ENCODE measurements at regions not wholly inside any gene's neighbourhood (a gene's known extent, or its start where the extent isn't known, plus 50 kb on each side); places are given as distances from the start of the nearest gene placed in this dataset.
"Not testable (repeated sequence)": the region's sequence is repeated elsewhere in the genome, so short reads cannot be mapped to it uniquely, and the experiment has no call there.

GRCh38 chr11:37171451-37171850 is 573.4 kb upstream of the RAG2 start:
- no peak for DNase-seq (ENCODE audit: low spot score)

DNA sequence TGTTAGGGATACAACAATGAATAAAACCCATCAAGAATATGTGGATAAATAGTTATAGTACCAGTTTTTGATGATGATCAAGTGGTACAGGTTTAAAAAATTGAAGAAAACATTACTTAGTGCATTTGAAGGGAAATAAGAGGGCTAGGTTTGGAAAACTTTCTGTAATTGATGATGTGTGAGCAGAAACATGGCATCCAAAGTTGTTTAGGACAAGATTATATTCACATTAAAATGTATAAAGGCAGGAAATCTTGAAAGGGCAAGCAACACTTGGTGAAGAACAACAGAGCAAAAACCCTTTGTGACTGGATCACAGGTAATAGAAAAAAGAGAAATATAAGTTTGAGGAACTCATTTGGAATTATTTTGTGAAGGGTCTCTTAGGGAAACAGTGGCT is 572.3 kb upstream of the RAG2 start:
- no peak for DNase-seq (ENCODE audit: low spot score)

GRCh38 chr11:37145434-37145833 is 547.4 kb upstream of the RAG2 start:
- not testable (repeated sequence) for DNase-seq (ENCODE audit: low spot score)

DNA sequence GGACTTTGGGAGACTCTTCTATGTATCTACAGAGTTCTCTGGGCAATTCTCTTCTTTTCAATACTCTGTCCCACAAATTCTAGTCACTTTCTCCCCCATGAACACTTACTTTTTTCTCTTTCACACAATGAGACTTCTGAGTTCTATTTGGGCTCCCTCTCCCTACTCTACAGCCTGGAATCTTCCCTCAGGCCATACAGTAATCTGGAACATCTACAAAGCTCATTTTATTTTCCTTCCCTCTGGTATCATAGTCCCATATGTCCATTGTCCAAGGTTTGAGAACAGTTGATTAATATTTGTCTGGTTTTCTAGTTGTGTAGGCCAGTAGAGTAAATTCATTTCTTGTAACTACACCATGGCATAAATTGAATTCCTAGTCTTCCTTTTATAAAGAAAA is 544.6 kb upstream of the RAG2 start:
- DNase-seq (ENCODE audit: low spot score), result no peak

GRCh38 chr11:37141707-37142106 is 543.7 kb upstream of the RAG2 start:
- no peak for DNase-seq (ENCODE audit: low spot score)

DNA sequence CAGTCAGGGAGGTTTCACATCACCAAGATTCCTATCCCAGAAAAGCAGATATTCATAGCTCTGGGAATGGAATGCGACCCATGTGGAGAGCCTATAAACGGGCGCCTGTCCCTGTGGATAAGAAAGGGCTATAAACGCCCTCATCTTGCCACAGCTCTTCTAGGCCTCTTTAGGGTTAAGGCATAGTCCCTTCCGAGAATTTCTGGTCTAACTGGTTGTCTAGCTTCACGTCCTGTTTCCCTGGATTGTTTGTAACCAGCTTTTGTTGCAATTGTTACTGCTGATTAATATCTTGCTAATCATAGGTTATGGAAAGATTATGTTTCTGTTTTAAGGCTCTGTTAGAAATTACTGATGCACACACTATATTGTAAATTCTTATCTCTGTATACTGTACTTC is 537.6 kb upstream of the RAG2 start:
- not testable (repeated sequence) for DNase-seq (ENCODE audit: low spot score)

DNA sequence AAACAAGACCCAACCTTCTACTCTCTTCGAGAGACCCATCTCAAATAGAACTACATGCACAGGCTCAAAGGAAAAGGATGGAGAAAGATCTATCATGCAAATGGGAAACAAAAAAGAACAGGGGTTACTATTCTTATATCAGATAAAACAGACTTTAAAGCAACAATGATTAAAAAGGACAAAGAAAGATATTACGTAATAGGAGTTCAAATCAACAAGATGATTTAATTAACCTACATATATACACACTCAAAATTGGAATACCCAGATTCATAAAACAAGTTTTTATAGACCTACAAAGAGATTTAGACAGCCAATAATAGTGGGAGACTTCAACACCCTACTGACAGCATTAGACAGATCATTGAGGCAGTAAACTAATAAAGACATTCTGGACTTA is 536.6 kb upstream of the RAG2 start:
- no peak for DNase-seq (ENCODE audit: low spot score)

GRCh38 chr11:37124384-37124783 is 526.3 kb upstream of the RAG2 start:
- no peak for DNase-seq (ENCODE audit: low spot score)

GRCh38 chr11:37115963-37116362 is 517.9 kb upstream of the RAG2 start:
- no peak for DNase-seq (ENCODE audit: low spot score)

GRCh38 chr11:37110385-37110784 is 512.3 kb upstream of the RAG2 start:
- no peak for DNase-seq (ENCODE audit: low spot score)

DNA sequence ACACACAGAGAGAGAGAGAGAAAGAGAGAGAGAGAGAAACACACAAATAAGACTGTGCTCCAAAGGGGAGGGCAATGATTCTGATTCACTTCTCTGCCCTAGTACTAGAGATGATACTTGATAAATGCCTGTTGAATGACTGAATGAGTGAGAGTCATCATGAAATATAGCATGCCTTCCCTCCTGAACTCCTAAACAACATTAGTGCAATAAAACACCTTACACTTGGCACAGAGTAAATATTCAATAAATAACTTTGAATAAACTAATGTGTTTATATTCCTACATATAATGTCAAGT is 511.2 kb upstream of the RAG2 start:
- no peak for DNase-seq (ENCODE audit: low spot score)

- no peak for DNase-seq (ENCODE audit: low spot score)
Observed at GRCh38 chr11:37108436-37109285, 510.6 kb upstream of the RAG2 start.

GRCh38 chr11:37107831-37108230 is 509.8 kb upstream of the RAG2 start:
- DNase-seq (ENCODE audit: low spot score), result no peak

DNA sequence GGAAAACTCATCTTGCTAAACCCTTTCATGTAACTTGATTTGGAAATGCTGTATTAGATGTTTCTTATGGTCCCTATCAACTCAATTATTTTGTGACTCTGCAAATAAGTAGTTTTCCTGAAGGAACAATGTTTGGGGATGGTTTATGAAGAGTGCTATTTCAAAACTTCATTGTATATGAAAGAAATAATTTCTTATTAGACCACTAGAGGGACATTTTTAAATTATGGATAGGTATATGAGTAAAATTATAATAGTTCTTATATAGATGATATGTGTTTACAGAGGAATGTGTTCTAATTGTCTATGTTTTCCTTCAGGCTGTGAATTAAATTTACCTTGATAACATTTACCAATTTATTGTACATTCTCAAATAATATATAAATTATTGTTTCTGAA is 509.4 kb upstream of the RAG2 start:
- DNase-seq (ENCODE audit: low spot score), result no peak

DNA sequence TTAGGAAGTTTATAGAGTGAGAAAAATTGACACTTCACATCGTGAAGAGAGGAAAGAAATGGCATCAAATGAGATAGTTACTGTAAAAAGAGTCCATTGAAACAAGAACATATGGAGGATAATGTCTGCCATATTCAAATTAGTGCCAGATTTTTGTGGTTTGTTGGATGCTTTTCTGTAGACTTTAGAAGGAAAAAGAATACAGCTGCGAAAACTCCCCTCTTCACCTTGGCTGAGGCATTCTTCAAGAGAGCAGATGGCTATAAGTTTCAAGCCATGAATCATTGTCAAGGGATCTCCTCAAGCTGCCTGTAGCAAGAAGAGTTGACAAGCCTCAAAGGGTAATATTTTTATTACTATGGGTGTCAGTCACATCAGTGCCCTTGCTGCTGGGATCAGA is 507.4 kb upstream of the RAG2 start:
- no peak for DNase-seq (ENCODE audit: low spot score)

DNA sequence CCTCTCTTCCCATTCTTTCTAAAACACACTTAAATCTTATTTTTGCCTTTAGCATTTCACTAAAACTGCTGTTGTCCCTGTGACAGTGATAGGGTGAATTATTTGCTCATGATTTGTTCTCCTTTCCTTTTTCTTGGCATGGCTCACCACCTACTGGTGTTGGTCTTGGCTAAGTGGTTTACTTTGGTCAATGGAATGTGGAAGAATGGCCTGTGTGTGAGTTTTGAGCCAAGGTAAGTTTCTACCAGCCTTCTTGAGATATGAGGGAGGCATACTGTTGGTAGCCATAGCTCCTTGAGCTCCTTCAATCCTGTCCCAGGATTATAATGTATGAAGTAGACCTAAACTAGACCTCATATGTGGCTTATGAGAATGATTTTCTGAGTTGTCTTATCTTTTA is 506.3 kb upstream of the RAG2 start:
- no peak for DNase-seq (ENCODE audit: low spot score)

DNA sequence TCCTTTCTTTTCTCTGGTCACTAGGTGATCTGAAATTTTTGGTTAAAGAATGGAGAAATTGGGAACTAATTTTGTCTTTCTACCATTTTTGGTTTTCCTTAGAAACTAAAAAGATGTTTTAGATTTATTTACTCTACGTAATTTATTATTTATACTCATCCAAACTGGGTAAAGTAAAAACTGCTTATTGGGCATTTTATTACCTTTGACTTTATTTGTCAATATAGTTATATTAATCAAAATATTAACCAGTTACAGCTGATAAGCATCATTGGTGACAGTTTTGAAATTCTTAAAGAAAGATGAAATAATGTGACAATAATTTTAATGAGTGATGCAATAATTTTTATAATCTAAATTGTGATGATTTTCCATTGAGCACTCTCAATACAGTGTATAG is 502.0 kb upstream of the RAG2 start:
- no peak for DNase-seq (ENCODE audit: low spot score)

DNA sequence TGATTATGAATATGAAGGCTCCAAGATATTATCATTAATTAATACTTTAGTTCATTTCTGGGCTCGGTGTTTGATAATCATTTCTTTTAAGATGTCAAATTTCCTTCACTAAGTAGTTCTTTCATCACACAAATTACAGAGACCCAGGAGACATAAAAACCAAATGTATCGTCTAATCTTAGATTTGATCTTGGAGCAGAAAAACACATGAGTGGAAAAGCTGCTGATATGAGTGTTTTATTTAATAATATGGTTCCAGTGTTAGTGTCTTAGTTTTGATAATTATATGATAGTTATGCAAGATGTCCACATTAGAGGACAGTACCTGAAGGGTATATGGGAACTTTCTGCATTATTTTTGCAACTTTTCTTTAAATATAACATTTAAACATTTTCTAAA is 494.5 kb upstream of the RAG2 start:
- no peak for DNase-seq (ENCODE audit: low spot score)

DNA sequence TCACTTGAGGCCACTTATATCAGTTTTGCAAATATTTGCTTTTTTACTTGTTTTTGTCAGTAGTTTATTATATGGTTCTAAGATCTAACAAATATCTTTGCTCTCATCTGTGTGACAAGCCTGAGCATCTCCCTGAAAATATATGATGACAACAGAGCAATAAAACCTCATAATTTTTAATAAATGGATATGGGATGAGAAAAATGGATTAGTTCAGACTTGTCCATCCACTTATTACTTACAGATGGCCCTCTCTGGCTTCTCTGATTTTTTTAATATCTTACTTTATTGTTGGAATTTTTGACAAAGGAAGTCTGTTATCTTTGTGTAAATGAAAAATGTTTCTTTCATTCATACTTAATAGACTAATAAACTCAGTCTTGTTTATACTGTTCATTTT is 491.4 kb upstream of the RAG2 start:
- DNase-seq (ENCODE audit: low spot score), result no peak

GRCh38 chr11:37088573-37088910 is 490.5 kb upstream of the RAG2 start:
- no peak for DNase-seq (ENCODE audit: low spot score)

DNA sequence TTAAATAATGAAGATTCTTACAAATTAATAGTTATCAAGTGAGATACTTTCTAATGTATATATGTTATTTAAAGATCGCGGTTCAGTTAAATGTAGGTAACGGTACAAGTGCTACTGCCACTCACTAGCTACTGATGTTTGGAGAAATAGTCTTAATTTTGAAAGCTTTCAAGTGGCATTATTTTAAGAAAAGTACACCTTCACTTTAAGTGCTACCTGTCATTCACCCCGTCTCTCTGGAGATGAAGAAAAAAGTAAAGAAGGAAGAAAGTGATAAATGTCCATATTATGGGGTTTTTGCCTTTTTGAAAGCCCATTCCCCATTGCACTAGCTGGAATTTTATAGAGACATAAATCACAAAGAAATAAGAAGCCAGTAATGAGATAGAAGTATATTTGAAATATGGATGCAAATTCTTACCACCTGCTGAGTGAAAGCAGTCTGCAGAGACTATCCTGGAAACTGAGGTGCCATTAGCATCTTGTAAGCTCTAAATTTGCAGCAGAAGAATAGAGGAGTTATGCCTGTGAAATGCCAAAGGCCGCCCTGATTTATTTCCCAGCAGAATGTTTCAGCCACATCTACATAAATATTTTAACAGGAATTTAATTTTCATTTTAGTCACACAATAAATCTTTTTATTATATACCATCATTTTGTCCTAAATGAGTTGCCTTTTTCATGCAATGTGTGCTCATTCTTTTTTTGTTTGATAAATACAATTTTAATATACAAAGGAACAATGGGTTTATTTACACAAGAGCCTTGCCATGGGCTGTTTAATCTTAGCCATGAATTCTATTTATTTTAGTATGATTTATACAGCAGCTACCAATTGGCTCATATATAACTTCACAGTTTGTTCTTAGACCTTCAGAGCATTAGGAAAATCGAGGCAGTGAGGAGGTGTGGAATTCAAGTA is 489.9 kb upstream of the RAG2 start:
- DNase-seq (ENCODE audit: low spot score), result no peak

DNA sequence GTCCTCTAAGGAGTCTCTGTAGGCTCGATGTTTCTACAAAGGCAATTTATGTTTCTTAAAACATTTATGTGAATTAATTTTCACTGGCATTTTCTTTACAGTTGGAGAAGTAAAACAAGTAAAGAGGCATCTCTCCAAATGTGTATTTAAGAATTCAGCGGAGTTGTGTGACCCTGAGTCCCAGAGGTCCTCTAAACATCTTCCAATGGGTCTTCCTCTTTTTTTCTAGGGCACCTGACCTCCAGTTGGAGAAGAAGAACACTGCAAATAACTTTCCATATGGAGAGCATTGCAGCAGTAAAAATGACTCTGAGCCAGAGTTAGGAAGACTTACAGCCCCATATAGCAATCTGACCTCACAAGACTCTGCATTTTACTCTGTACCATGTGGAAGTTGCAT is 480.5 kb upstream of the RAG2 start:
- no peak for DNase-seq (ENCODE audit: low spot score)

GRCh38 chr11:37076866-37077265 is 478.8 kb upstream of the RAG2 start:
- DNase-seq (ENCODE audit: low spot score), result no peak

Measured in CD4-positive, alpha-beta T cell treated with Interleukin-2 at 100 ng/mL for 4 hours (primary cell).